ENCODE measurements at regions not wholly inside any gene's neighbourhood (a gene's known extent, or its start where the extent isn't known, plus 50 kb on each side); places are given as distances from the start of the nearest gene placed in this dataset.
"Not testable (repeated sequence)": the region's sequence is repeated elsewhere in the genome, so short reads cannot be mapped to it uniquely, and the experiment has no call there.

GRCh38 chr1:146784212-146784940, 153.7 kb upstream of the NBPF12 start:
- not testable (repeated sequence) for TF ChIP-seq CTCF (conservative IDR thresholded peaks at IDR 0.05 in 1 of 2, IDR thresholded peaks at IDR 0.05 in 1 of 2; ENCODE audit: extremely low read depth in 1 of 2, insufficient read depth in 1 of 2, low read depth in 1 of 2, low read length in 2 of 2); EZH2 (IDR thresholded peaks at IDR 0.05; ENCODE audit: borderline replicate concordance, low read length)
